ENCODE measurements at regions not wholly inside any gene's neighbourhood (a gene's known extent, or its start where the extent isn't known, plus 50 kb on each side); places are given as distances from the start of the nearest gene placed in this dataset.

DNA sequence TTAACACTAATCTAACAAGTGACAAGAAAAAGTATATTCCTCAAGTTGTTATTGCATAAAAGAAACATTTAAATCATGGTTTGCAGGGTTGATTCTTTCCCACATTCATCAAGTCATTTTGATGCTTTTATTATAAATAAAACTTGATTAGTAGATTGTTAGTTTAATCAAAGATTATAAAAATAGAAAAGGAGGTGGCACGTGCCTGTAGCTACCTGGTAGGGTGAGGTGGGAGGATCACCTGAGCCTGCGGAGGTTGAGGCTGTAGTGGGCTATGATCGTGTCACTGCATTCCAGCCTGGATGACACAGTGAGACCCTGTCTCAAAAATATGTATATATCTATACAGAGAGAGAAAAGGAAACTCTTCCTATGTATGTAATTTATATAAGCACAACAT is 433.2 kb upstream of the RGS6 start:
- TF ChIP-seq EZH2 (IDR thresholded peaks at IDR 0.05; ENCODE audit: insufficient read depth, low read length), result no peak
- TF ChIP-seq, protein P1, sequence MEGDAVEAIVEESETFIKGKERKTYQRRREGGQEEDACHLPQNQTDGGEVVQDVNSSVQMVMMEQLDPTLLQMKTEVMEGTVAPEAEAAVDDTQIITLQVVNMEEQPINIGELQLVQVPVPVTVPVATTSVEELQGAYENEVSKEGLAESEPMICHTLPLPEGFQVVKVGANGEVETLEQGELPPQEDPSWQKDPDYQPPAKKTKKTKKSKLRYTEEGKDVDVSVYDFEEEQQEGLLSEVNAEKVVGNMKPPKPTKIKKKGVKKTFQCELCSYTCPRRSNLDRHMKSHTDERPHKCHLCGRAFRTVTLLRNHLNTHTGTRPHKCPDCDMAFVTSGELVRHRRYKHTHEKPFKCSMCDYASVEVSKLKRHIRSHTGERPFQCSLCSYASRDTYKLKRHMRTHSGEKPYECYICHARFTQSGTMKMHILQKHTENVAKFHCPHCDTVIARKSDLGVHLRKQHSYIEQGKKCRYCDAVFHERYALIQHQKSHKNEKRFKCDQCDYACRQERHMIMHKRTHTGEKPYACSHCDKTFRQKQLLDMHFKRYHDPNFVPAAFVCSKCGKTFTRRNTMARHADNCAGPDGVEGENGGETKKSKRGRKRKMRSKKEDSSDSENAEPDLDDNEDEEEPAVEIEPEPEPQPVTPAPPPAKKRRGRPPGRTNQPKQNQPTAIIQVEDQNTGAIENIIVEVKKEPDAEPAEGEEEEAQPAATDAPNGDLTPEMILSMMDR (IDR thresholded peaks at IDR 0.05; ENCODE audit: insufficient read depth, low read depth, low read length), result no peak
